ENCODE measurements at regions not wholly inside any gene's neighbourhood (a gene's known extent, or its start where the extent isn't known, plus 50 kb on each side); places are given as distances from the start of the nearest gene placed in this dataset.
A peak's percentile ranks its signal among the peaks of the same experiment; 100 is the strongest.

GRCh38 chrX:15160558-15161095 lies 109.3 kb downstream of the ASB9 start:
- Mint-ChIP-seq H3K4me3 (ENCODE audit: unreplicated experiment) (no peak overlapping the region), H3K27me3 (ENCODE audit: insufficient read depth, unreplicated experiment) (peaks cover 73% of the 10 kb centered on the region), H3K36me3 (ENCODE audit: insufficient read depth, unreplicated experiment) (no peaks in the 10 kb centered on the region), H3K27ac (ENCODE audit: low read depth, unreplicated experiment) (no peak overlapping the region), H3K4me1 (ENCODE audit: insufficient read depth, unreplicated experiment) (no peaks in the 10 kb centered on the region), H3K9me3 (ENCODE audit: unreplicated experiment) (no peaks in the 10 kb centered on the region)
- no peak for TF ChIP-seq CTCF (IDR thresholded peaks at IDR 0.05; ENCODE audit: unreplicated experiment)
- ChIA-PET POLR2A (no interaction called here), CTCF (no interaction called here)
- DNase-seq (ENCODE audit: unreplicated experiment), result no peak
- intact Hi-C loops (cut with micrococcal nuclease), result no loop called here
- BruUV-seq (replicated peaks), result no TSS peak

DNA sequence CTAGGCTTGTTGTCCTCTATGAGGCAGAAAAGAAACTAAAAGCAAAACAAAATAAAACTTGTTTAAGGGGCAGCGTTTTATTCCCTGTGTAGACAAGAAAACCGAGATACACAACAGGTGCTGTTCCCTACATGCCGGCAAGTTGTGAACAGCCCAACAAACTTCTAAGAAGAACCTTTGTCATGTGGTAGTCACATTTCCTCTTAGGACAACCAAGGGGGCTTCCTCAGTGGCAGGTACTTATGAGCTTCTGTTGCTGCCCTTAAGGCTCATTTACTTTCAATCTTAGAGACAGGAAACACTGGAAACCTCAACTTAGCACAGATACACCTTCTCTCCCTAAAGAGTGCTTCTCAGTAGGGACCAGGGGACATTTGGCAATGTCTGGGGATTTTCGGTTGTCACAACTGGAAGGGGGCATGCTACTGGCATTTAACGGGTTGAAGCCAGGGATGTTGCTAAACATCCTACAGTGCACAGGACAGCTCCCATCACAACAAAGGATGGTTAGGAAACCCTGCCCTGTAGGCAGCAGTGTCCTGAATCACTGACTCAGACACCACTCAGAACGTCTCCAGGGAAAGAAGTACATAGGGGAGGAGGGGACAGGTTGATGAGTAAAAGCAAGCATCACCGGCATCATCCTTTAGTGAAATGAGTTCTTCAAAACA lies 111.0 kb downstream of the ASB9 start:
- Mint-ChIP-seq H3K27me3 (ENCODE audit: insufficient read depth, unreplicated experiment) (peaks cover 79% of the 10 kb centered on the region), H3K4me3 (ENCODE audit: unreplicated experiment) (no peak overlapping the region), H3K36me3 (ENCODE audit: insufficient read depth, unreplicated experiment) (no peaks in the 10 kb centered on the region), H3K27ac (ENCODE audit: low read depth, unreplicated experiment) (no peak overlapping the region), H3K9me3 (ENCODE audit: unreplicated experiment) (no peaks in the 10 kb centered on the region), H3K4me1 (ENCODE audit: insufficient read depth, unreplicated experiment) (no peaks in the 10 kb centered on the region)
- DNase-seq (ENCODE audit: unreplicated experiment), result peak; percentile 52
- BruUV-seq (replicated peaks), result no TSS peak
- intact Hi-C loops (cut with micrococcal nuclease), result no loop called here
- no peak for TF ChIP-seq CTCF (IDR thresholded peaks at IDR 0.05; ENCODE audit: unreplicated experiment)
- ChIA-PET CTCF (interaction anchor here (1.1 kb wide), 1 partner anchor 15 kb away, joined by 3 read pairs; no protein-coding TSS in a partner anchor), POLR2A (interaction anchor here (0.6 kb wide), 1 partner anchor 11 kb away, joined by 3 read pairs; no protein-coding TSS in a partner anchor)

- intact Hi-C loops (cut with micrococcal nuclease), result no loop called here
- TF ChIP-seq CTCF (IDR thresholded peaks at IDR 0.05; ENCODE audit: unreplicated experiment), result no peak
- DNase-seq (ENCODE audit: unreplicated experiment), result no peak
- no peak overlapping the region for H3K27ac Mint-ChIP-seq (ENCODE audit: low read depth, unreplicated experiment)
- BruUV-seq (replicated peaks), result no TSS peak
- no peaks in the 10 kb centered on the region for H3K9me3 Mint-ChIP-seq (ENCODE audit: unreplicated experiment)
- H3K27me3 Mint-ChIP-seq (ENCODE audit: insufficient read depth, unreplicated experiment), result peaks cover 80% of the 10 kb centered on the region
- POLR2A ChIA-PET, result interaction anchor here (0.6 kb wide), 1 partner anchor 12 kb away, joined by 3 read pairs; no protein-coding TSS in a partner anchor
- no peaks in the 10 kb centered on the region for H3K36me3 Mint-ChIP-seq (ENCODE audit: insufficient read depth, unreplicated experiment)
- CTCF ChIA-PET, result interaction anchor here (1.1 kb wide), 1 partner anchor 14 kb away, joined by 3 read pairs; no protein-coding TSS in a partner anchor
- H3K4me1 Mint-ChIP-seq (ENCODE audit: insufficient read depth, unreplicated experiment), result no peaks in the 10 kb centered on the region
- no peak overlapping the region for H3K4me3 Mint-ChIP-seq (ENCODE audit: unreplicated experiment)
Observed at GRCh38 chrX:15158350-15158735, 111.5 kb downstream of the ASB9 start.

DNA sequence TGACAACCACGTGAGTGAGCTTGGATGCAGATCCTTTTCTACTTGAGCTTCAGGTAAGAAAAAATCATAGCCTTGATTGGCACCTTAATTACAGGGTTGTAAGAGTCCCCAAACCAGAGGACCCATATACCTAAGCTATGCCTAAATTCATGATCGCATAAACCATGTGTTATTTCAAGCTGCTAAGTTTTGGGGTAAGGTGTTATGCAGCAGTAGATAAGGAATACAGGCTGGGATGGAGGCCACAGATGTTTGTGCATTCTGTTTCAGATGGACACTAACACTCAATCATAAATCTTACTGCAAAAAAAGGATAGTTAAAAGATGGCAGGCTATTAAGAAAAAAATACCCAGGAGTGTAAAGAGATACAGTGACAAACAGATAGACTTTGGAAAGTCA lies 112.3 kb downstream of the ASB9 start:
- H3K4me1 Mint-ChIP-seq (ENCODE audit: insufficient read depth, unreplicated experiment), result no peaks in the 10 kb centered on the region
- peaks cover 87% of the 10 kb centered on the region for H3K27me3 Mint-ChIP-seq (ENCODE audit: insufficient read depth, unreplicated experiment)
- ChIA-PET POLR2A (no interaction called here), CTCF (interaction anchor here (1.2 to 2.5 kb wide), 2 partner anchors 10 to 14 kb away, joined by 8 to 10 read pairs; no protein-coding TSS in a partner anchor)
- no peaks in the 10 kb centered on the region for H3K9me3 Mint-ChIP-seq (ENCODE audit: unreplicated experiment)
- no peaks in the 10 kb centered on the region for H3K36me3 Mint-ChIP-seq (ENCODE audit: insufficient read depth, unreplicated experiment)
- BruUV-seq (replicated peaks), result no TSS peak
- no peak for DNase-seq (ENCODE audit: unreplicated experiment)
- intact Hi-C loops (cut with micrococcal nuclease), result no loop called here
- TF ChIP-seq CTCF (IDR thresholded peaks at IDR 0.05; ENCODE audit: unreplicated experiment), result no peak
- H3K4me3 Mint-ChIP-seq (ENCODE audit: unreplicated experiment), result no peak overlapping the region
- no peak overlapping the region for H3K27ac Mint-ChIP-seq (ENCODE audit: low read depth, unreplicated experiment)

All from MCF 10A (cell line).